NCI-H2107 treated with DMSO at 0.1 percent for 48 hours (cell line): ENCODE measurements at regions not wholly inside any gene's neighbourhood (a gene's known extent, or its start where the extent isn't known, plus 50 kb on each side); places are given as distances from the start of the nearest gene placed in this dataset.

ENCODE experiments used
- DNase-seq: peaks from one replicate; lab custom pipeline; 2025; ENCODE audit not compliant: unreplicated experiment; lab: John Stamatoyannopoulos, UW

DNA sequence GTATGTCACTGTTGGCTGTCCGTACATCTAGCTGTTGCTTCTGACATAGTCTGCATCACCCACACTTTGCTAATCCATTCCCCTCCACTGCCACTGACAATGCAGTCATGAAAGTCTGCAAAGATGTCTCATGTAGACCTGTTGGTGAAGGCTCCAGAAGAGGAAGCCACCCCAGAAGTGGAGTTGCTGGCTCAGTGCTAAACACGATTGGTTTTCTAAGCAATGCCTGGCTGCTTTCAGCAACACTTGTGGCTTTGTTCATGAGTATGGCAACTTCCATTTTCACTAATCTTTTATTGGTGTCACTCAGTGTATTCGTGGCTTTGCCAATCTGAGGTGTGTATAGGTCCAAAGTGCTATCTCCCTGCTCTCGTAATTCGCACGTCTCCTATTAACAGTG is 288.1 kb downstream of the GADD45G start:
- DNase-seq: no peak

DNA sequence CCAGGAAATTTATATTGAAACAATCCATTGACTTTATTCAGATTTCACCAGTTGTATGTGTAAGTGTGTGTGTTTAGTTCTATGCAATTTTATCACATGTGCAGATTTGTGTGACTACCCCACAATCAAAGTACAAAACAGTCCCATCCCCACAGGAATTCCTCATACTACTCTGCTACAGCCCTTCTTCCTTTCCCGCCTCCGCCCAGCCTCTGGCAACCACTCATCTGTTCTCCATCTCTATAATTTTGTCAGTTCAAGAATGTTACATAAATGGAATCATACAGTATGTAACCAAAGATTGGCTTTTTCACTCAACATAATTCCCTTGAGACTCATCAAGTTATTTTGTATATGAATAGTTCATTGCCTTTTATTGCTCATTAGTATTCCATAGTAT is 289.1 kb downstream of the GADD45G start:
- no peak for DNase-seq

DNA sequence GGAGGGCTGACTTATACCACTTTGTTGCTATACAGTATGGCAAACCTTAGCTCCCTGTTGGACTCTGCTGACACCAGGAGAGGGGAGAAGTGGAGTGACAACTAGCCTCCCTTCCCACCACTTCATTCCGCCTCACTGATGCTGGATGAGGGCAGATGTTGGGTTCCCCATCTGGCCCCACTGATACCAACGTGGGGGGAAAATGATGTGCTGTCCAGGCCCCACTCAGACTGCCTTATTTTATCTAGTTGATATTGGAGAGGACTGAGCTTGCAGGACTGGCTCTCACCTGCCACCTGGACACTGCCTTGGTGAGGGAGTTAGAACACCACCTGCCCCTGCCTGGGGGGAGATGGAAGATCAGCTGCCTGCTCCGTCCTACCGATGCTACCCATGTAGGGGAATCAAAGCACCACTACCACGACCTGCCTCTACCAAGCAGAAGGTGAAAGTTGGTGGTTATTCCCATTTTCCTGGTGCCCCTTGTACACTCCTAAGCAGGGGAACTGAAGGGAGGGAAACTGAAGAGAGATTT is 292.1 kb downstream of the GADD45G start:
- no peak for DNase-seq

DNA sequence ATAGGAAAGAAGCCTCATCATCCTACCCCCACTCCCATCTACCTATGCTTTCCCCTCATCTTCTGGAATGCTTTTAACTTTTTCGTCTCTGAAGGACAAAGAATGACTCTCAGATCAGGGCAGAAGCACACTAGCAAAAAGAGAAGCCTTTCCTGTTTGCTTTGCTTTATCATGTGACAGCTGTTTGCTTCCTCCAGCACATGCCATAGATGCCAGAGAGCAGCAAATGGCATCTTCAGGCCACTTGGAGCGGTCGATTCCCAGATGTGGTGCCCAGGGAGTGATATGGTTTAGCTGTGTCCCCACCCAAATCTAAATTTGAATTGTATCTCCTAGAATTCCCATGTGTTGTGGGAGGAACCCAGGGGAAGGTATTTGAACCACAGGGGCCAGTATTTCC is 294.8 kb downstream of the GADD45G start:
- DNase-seq: no peak

DNA sequence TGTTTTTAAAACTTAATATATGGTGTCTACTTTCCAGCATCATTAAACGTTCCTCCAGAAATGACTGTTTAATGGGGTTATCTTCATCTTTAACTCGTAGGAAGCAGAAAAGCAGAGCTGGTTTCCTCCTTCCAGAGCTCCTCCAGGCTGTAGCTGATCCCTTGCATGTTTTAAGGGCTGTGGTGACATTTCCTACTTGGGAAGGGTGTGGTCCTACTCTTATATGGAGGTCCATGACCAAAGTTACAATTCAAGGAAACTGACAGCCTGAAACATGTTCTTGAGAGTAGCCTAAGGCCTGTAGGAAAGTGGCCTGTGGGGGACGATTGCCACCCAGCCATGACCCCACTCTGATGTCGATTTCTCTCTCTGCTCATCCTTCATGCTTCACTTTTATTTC is 297.1 kb downstream of the GADD45G start:
- no peak for DNase-seq

DNA sequence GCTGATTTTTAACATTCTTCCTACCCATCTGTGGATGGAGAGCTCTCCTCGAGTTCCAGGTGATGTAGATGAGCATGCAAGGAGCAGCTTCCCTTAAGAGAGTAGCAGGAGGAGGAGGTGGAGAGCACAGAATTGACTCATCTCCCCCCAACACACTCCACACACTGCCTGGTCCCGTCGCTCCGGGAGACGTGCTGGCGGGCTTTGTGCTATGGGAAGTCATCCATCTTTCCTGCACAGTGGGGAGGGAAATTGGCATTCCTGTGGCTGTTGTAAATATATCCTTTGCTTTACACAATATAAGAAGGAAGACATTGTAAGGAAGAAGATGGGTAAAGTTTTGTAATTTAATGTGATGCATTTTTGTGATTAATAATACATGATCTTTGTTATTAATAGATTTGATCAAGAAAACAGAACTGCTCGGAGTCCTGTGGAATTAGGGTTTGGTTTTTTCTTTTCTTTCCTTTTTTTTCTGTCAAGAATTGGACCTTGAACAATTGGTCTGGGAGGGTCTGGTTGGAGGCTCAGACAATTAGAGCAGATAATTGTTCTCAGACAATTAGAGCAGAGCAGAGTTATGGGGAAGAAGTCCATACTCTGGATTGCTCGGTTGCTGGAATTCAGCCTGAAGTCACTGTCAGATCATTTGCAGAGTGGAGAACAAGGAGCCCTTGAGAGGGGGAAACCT is 297.8 kb downstream of the GADD45G start:
- DNase-seq: no peak

DNA sequence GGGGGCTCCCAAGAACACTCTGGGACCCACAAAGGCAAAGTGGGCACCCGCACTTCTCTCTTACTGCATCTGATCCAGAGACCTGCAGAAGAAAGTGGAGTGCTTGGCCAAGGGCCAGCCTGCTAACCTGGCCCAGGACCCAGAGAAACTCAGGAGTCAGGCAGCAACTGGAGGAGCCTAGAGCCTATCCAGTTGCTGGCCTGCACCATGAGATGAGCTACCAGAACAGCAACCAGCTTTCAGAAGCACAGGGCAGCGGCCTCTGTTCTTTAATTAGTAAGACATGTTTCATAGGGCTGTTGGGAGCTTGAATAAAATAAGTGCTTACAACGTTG is 298.3 kb downstream of the GADD45G start:
- no peak for DNase-seq

DNA sequence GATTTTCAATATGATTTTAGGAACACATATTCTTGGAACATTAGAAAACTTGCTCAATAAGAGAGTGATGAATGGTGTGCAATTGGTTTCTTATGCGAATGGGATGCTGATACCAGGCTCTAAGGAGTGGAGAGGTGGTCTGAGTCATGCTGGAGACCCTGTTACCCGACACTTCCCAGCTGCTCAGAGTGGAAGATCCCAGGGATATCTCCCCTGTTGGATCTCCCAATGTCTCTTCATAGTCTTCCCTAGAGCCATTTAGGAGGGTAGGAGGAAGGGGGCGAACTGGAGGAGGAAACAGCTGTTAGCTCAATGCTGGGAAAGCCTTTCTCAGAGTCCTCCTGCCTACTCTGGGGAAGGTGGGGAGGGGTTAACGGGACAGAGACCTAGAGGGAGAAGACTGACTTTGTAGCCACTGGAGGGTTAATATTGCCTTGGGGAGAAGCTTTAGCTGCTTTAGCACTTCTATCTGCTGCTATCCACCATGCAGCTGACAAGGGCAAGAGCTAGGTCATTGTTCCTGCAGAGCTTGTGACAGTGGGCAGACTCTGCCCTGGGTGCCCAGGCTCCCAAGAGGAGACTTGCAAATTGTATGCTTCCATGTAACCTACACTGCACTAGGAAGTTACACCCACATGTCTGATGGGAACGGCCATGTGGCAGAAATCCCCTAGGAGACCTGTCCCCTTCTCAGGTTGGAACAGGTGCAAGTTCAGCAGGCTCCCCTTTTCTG is 301.0 kb downstream of the GADD45G start:
- DNase-seq: no peak

DNA sequence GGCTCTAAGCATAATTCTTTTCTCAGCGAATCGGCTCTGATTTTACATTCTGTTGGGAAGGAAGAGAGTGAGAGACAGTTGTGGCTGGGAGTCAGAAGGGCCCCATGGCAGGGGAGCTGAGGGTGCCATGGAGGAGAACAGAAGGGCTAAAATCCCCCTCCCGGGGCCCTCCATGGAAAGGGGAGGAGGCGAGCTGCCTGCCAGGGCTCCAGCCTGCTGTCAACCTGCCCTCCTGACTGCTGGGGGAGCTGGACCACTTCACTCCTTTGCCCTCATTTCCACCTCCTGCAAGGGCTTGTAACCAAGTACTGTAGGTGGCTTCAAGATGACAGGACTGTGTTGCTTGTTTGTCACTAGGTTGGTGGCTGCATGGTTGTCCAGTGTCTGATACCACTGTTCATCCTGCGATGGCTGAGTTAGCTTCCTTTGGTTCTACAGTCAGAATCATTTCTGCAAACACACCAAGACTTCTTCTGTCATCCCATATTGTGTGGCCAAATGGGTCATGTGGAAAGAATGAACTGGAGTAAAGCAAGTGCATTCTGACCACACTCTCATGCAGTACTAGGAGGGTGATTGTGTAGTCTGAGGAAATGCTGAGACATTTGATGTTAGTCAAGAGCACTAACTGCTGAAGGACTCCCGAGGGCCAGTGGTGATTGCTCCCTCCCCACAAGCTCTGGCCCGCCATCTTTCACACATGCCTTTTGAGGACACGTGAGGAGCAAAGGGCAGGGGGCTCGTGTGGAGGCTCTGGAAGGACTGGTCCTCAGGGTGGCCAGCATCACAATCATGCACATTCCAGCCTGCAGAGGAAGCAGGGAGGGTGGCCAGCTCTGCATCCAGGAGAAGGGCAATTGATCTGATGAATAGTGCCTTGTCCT is 307.2 kb downstream of the GADD45G start:
- no peak for DNase-seq

DNA sequence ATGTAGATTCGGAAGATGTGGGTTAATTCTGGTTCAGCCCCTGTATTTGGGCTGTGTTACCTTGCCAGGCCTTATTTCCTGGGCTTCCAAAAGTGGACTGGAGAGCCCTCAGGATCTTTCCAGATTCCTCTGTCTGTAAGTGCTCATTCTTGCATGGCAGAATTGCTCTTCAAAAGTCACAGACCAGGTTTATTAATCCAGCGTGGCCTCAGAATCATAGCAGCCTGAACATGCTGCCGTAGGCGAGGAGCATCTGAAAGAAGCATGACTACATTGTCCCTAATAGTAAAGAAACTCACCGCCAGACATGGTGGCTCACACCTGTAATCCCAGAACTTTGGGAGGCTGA is 307.8 kb downstream of the GADD45G start:
- DNase-seq: no peak

DNA sequence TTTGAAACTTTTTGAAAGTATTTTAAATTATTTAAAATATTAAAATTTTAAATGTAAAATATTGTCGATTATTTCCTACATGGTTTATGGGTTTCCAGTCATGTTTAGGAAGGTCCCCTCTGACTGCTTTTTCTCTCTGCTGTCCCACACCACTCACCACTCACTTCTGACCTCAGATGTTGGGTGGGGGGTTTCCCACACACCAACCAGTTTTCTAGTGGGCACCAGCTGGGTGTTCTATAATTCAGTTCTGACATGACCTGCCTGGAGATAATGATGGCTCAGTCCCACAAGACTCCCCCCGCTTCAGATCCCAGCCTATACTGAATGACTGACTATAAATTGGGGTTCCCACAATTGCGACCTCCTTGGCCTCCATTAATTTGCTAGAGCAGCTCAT is 310.4 kb downstream of the GADD45G start:
- DNase-seq: no peak

DNA sequence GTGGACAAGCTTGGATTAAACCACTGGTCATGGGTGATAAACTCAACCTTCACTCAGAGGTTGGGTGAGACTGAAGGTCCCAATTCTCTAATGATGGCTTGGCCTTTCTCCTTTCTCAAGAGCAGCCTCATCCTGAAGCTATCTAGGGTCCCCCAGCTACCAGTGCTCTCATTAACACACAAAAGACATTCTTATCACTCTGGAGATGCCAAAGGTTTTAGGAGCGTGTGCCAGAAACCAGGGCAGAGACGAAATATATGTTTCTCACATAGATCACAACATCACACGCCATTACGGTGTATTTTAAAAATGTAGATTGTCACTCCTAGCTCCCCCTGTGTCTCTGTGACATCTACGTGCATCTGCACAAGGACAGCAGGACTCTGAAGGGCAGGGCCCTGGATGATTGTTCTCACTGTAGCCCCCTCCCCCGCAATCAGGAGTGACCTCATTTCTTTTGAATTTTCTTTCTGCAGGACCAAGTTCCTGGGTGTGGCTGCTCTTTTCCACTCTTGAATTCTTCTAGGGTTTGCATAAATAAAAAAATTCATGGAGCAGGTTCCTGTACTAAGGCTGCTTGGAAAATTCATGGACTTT is 311.3 kb downstream of the GADD45G start:
- DNase-seq: no peak

DNA sequence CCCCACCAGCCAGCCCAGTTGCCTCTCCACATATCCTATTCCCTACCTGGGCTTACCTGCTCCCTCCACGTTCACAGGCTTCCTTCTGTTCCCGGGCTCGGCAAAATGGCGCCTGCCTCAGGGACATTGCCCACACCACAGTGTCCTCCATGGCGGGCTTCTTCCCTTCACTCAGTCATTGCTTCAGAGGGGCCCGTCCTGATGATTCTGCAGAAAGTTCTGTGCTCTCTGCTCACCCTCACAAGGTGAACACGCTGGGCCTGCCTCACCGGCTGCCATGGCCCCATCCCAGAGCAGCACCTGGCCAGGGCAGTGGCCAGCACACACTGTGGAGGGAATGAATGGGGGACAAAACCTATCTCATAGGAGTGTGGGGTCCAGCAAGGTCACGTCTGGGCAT is 313.0 kb downstream of the GADD45G start:
- no peak for DNase-seq

DNA sequence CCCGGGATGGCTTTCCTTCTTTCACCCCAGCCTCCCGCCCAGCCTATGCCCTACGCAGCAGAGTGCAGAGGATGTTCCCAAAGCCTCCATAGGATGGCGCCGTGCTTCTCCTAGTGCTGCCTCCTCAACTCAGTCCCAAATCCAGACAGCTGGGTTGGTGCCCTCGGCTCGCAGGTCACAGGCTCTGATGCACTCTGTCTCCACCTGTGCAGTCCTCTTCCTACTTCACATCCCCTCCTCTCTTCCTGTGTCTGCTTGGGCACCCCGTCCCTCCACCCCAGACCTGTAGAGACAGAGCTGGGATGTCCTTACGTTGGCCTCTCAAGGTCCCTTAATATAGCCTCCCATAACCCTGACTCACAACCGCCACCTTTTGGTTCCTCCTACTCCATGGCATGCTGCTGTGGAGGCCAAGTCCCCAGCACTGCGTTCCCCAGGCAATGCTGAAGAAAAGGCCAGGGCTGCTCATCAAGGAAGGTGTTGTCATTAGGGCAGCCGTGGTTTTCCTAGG is 314.4 kb downstream of the GADD45G start:
- no peak for DNase-seq

DNA sequence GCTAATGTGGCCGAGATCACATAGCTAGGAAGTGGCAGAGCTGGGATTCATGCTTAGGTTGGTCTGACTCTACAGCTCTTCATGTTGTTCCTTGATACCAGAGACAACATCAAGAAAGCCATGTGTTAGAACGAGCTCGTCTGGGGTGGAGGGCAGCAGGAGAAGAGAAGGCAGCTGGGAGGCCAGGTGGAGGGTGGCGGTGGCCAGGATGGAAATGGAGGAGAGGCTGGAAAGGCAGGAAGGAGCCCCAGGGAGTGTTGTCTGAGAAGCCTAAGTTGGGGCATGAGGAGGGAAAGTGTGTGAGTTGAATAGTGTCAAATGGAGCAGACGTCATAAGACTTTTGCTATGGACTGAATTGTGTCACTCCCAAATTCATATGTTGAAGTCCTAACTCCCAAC is 315.3 kb downstream of the GADD45G start:
- no peak for DNase-seq

DNA sequence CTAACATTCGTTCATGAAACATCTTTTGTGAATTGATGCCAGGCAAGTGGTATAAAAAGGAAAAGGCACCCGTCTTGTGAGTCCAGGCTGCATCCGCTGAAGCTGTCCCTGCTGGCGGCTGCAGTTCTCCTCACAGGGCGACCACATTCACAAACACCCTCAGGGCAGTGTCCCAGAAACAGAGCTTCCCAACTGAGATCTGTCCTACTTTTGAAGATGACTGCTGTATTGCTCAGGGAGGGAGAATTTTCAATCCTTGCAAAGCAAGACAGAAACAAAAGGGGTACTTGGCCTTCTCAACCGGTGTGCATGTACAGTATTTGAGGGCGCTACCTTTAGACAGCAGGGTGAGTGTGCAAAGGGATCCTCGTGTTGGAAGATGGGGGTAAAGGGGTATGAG is 316.1 kb downstream of the GADD45G start:
- no peak for DNase-seq

DNA sequence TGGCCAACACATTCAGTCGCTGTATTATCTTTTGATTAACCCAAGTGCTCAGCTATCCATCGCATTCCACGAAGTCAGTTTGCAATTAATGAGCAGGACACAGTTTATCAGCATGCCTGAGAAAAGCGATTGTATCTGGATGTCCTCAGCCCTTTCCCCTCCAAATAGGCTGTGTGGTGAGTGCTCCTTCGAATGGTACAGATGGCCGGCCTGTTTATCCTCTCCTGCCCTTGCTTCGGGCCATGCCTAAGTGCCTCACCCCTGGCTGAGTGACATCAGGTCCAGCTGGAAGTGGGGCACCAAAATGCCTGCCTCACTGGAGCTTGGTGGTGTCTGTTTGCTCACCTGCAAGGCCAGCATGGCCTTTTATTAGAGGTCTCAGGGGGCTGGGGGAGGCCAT is 317.3 kb downstream of the GADD45G start:
- DNase-seq: no peak

DNA sequence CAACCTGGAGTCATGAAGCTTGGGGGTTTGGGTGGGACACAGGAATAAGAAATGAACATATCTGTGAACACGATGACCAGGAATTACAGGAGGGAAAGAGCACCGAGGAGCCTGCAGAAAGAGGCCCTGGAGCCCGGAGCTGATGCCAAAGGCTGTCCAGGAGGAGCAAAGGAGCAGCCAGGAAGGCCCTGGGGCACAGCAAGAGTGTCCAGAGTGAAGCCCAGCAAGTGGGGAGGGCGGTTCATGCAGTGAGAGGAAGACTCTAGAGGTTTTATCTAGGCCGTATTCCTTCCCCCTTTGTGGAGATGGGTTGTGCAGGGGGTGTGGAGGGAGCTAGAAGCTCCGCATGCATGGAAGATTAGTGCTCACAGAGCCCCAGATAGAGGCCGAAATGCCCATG is 318.4 kb downstream of the GADD45G start:
- no peak for DNase-seq

DNA sequence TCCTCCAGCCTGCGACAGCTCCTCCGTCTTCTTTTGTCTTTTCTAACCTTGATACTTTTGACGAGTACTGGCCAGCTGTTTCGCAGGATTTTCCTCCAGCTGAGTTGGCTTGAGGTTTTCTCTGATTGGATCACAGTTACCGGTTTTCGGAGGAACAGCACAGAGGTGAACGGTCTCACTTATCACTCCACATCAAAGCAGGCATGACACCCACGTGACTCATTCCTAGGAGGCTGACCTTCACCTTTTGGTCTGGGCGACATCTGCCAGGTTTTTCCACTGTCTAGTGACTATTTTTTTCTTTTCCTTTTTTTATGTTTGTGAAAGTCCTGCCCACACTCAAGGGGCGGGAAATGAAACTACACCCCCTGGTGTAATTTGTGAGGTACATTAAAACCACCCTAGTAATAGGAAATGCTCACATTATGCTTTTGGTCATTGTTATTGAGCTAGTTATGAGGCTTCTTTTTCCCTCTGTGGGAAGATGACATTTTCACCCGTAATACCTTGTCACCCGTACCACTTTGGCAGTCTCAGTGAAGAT is 319.2 kb downstream of the GADD45G start:
- DNase-seq: no peak

DNA sequence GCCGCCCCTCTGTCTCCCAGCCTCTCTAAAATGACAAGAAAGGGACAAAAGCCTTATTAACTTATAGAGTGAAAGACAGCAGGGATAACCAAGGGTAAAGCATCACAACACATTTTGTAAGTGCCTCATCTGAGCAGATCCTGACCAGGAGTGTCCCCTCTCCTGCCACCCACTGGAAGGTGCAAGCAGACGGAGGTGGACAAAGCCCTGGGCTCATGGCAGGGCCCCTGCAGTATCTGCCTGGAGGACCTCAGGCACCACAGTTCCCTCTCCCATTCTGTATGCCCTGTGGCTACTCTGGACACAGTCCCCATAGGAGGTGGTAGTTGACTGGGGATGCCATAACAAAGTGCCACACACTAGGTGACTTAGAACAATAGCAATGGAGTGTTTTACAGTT is 319.8 kb downstream of the GADD45G start:
- DNase-seq: no peak

DNA sequence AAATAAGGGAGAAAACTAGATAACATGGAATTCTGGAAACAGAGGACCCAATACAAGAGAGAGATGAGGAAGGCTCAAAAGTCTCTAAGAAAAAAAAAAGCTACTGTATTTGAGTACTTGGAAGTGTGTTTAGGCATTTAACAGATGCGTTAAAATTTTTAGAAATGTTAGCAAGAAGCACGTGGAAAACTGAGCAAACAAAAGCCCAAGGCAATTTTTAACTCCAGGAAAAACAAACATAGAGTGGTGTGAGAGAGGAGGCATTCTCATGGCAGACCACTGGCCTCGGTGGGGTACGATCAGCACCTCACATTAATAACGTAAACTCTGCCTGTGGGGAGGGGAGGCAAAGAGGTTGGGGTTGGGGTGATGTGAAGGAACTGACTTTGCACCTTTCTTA is 321.4 kb downstream of the GADD45G start:
- no peak for DNase-seq
